Smooth muscle cell (in vitro differentiated cells): ENCODE measurements at regions not wholly inside any gene's neighbourhood (a gene's known extent, or its start where the extent isn't known, plus 50 kb on each side); places are given as distances from the start of the nearest gene placed in this dataset.

Experiments used
- DNase-seq: peaks from one replicate; lab custom pipeline; 2025; ENCODE audit not compliant: unreplicated experiment; lab: John Stamatoyannopoulos, UW
- H2AFZ ChIP-seq: fragments of 200-600 bp; sonication (generic); 2 replicates; pipeline ENCODE4 v1.6.0; 2016; ENCODE audit warnings: antibody characterized with exemption, low read depth, mild to moderate bottlenecking
- H3F3A ChIP-seq: fragments of 200-600 bp; sonication (generic); 2 replicates; pipeline ENCODE4 v1.6.0; 2017; ENCODE audit warnings: antibody characterized with exemption, low read depth
- H3K27ac ChIP-seq: fragments of 200-600 bp; sonication (generic); 2 replicates; pipeline ENCODE4 v1.5.1; 2016; ENCODE audit warnings: low read depth, mild to moderate bottlenecking
- H3K27me3 ChIP-seq: fragments of 200-600 bp; sonication (generic); 2 replicates; pipeline ENCODE4 v1.6.1; 2016; ENCODE audit warnings: low read depth, mild to moderate bottlenecking
- H3K36me3 ChIP-seq: fragments of 200-600 bp; sonication (generic); 2 replicates; pipeline ENCODE4 v1.5.1; 2016; ENCODE audit warnings: low read depth
- H3K4me1 ChIP-seq: fragments of 200-600 bp; sonication (generic); 2 replicates; pipeline ENCODE4 v1.5.1; 2016; ENCODE audit warnings: low read depth
- H3K4me2 ChIP-seq: fragments of 200-600 bp; sonication (generic); 2 replicates; pipeline ENCODE4 v1.6.0; 2016; ENCODE audit warnings: mild to moderate bottlenecking
- H3K4me3 ChIP-seq: fragments of 200-600 bp; sonication (generic); 2 replicates; pipeline ENCODE4 v1.5.1; 2016; ENCODE audit warnings: mild to moderate bottlenecking
- H3K79me2 ChIP-seq: fragments of 200-600 bp; sonication (generic); 2 replicates; pipeline ENCODE4 v1.6.0; 2016; ENCODE audit warnings: low read depth, mild to moderate bottlenecking
- H3K9ac ChIP-seq: fragments of 200-600 bp; sonication (generic); 2 replicates; pipeline ENCODE4 v1.6.0; 2016; ENCODE audit warnings: low read depth
- H3K9me3 ChIP-seq: fragments of 200-600 bp; sonication (generic); replicated peaks from 2 replicates; pipeline ENCODE4 v1.5.1; 2016; ENCODE audit warnings: low read depth
- H4K20me1 ChIP-seq: fragments of 200-600 bp; sonication (generic); 2 replicates; pipeline ENCODE4 v1.6.0; 2016; ENCODE audit warnings: low read depth
- WGBS: methylation state at CpG from one replicate; pipeline ENCODE4 v1.1.7; 2016; ENCODE audit warnings: low lambda C conversion rate; 5-methylcytosine and 5-hydroxymethylcytosine counted together
- TF ChIP-seq, protein P1 (sequence below): fragments of 200-600 bp; sonication (generic); IDR thresholded peaks from 2 replicates; pipeline ENCODE4 v1.5.1; 2017; ENCODE audit warnings: borderline replicate concordance, mild to moderate bottlenecking, antibody characterized with exemption; ENCODE audit not compliant: insufficient read depth, poor library complexity, severe bottlenecking

DNA sequence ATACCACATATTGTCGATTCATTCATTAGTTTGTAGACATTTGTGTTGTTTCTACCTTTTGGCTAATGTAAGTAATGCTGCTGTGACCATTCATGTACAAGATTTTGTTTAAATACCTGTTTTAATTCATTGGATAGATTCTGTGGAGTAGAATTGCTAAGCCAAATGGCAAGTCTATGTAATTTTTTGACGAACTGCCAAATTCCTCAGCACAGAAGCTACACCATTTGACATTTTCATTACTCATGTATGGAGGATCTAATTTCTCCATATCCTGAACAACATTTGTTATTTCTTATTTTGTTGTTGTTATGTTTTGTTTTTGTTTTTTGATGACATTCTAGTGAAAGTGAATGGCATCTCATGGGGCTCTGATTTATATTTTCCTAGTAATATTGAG, 1351.3 kb upstream of the SORCS1 start:
- no peaks in the 10 kb centered on the region for H3K36me3 ChIP-seq
- no peak overlapping the region for H3K4me3 ChIP-seq
- no peaks in the 10 kb centered on the region for H3F3A ChIP-seq
- H4K20me1 ChIP-seq, result no peaks in the 10 kb centered on the region
- 86% methylated on average over 2 of the region's 2 CpGs for WGBS
- no peaks in the 10 kb centered on the region for H3K9me3 ChIP-seq
- no peaks in the 10 kb centered on the region for H3K27me3 ChIP-seq
- H3K4me2 ChIP-seq, result no peak overlapping the region
- TF ChIP-seq, protein P1, sequence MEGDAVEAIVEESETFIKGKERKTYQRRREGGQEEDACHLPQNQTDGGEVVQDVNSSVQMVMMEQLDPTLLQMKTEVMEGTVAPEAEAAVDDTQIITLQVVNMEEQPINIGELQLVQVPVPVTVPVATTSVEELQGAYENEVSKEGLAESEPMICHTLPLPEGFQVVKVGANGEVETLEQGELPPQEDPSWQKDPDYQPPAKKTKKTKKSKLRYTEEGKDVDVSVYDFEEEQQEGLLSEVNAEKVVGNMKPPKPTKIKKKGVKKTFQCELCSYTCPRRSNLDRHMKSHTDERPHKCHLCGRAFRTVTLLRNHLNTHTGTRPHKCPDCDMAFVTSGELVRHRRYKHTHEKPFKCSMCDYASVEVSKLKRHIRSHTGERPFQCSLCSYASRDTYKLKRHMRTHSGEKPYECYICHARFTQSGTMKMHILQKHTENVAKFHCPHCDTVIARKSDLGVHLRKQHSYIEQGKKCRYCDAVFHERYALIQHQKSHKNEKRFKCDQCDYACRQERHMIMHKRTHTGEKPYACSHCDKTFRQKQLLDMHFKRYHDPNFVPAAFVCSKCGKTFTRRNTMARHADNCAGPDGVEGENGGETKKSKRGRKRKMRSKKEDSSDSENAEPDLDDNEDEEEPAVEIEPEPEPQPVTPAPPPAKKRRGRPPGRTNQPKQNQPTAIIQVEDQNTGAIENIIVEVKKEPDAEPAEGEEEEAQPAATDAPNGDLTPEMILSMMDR, result no peak
- H3K79me2 ChIP-seq, result no peaks in the 10 kb centered on the region
- no peaks in the 10 kb centered on the region for H3K4me1 ChIP-seq
- DNase-seq, result no peak
- no peak overlapping the region for H2AFZ ChIP-seq
- no peak overlapping the region for H3K27ac ChIP-seq
- no peak overlapping the region for H3K9ac ChIP-seq

DNA sequence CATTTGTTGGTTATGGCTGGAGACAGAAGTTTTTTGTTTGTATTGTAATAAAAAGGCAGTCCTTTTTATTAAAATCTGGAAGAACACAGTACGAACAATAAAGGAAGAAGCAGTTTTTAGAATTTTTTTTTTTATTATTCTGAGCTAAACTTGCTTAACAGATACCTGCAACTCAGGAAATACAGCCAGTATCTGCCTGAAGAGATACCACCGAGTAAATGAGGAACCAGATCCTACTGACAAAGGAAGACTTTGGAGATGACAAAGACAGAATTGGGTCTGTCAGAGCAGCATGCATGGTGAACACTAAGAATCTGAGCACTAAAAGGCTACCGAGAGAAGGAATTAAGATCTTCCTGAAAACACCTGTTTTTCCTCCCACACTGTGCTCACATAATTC, 1335.9 kb upstream of the SORCS1 start:
- no peaks in the 10 kb centered on the region for H3K4me1 ChIP-seq
- H2AFZ ChIP-seq, result no peak overlapping the region
- no peaks in the 10 kb centered on the region for H3K9me3 ChIP-seq
- WGBS, result 72% methylated on average over 3 of the region's 3 CpGs
- H3K27ac ChIP-seq, result no peak overlapping the region
- TF ChIP-seq, protein P1, result no peak
- no peaks in the 10 kb centered on the region for H3K79me2 ChIP-seq
- H3K4me2 ChIP-seq, result no peak overlapping the region
- no peak for DNase-seq
- H3F3A ChIP-seq, result no peaks in the 10 kb centered on the region
- H4K20me1 ChIP-seq, result no peaks in the 10 kb centered on the region
- no peaks in the 10 kb centered on the region for H3K36me3 ChIP-seq
- H3K9ac ChIP-seq, result no peak overlapping the region
- H3K4me3 ChIP-seq, result no peak overlapping the region
- no peaks in the 10 kb centered on the region for H3K27me3 ChIP-seq

DNA sequence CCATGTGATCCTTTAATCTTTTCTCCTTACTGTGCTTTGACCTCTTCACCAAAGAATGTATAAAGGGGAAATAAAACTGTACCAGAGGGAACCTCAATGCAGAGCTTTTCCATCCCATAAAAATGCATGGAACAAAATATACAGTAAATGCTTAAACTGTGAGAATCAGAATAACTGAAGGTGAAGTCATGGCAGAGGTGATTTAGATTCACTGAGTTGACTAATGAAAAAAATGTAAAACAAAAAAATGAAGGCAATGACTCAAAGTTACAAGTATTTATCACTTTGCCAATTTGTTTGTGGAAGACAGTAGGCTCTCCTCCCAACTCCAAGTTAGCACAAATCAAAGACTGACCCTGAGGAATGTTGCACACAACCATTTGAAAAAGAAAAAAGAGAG, 1331.6 kb upstream of the SORCS1 start:
- H3K4me2 ChIP-seq, result no peak overlapping the region
- H3K27me3 ChIP-seq, result no peaks in the 10 kb centered on the region
- no peak for DNase-seq
- H3F3A ChIP-seq, result no peaks in the 10 kb centered on the region
- no peaks in the 10 kb centered on the region for H3K79me2 ChIP-seq
- H3K36me3 ChIP-seq, result no peaks in the 10 kb centered on the region
- H3K4me3 ChIP-seq, result no peak overlapping the region
- H4K20me1 ChIP-seq, result no peaks in the 10 kb centered on the region
- no peak overlapping the region for H3K9ac ChIP-seq
- TF ChIP-seq, protein P1, result no peak
- no peaks in the 10 kb centered on the region for H3K9me3 ChIP-seq
- no peak overlapping the region for H2AFZ ChIP-seq
- H3K4me1 ChIP-seq, result no peaks in the 10 kb centered on the region
- H3K27ac ChIP-seq, result no peak overlapping the region

DNA sequence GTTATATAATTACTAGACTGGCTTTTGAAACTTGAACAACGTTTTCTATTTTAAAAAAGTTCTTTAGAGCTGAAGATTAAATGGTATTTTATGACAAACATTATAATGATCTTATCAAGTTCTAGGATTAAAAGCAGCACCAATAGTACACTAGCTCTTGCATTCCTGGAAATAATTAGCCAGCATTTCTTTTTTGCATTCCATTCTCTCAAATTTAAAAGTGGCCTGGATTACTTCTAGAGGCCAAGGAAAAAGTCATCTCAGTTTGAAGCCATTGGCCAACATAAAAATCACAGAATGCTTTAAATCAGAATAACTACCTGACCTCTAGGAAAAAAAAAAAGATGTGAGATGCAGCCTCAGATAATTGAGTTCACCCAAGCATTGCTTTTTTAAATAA, 1326.4 kb upstream of the SORCS1 start:
- TF ChIP-seq, protein P1, result no peak
- Histone ChIP-seq H3K79me2 (no peaks in the 10 kb centered on the region), H3K36me3 (no peaks in the 10 kb centered on the region), H2AFZ (no peak overlapping the region), H3K27ac (no peak overlapping the region), H4K20me1 (no peaks in the 10 kb centered on the region), H3K4me3 (no peak overlapping the region), H3F3A (no peaks in the 10 kb centered on the region), H3K4me1 (no peaks in the 10 kb centered on the region), H3K9ac (no peak overlapping the region), H3K9me3 (no peaks in the 10 kb centered on the region), H3K27me3 (no peaks in the 10 kb centered on the region), H3K4me2 (no peak overlapping the region)
- DNase-seq, result no peak
- WGBS, result 17% methylated on average over 1 of the region's 1 CpG
